ENCODE measurements at regions not wholly inside any gene's neighbourhood (a gene's known extent, or its start where the extent isn't known, plus 50 kb on each side); places are given as distances from the start of the nearest gene placed in this dataset.

DNA sequence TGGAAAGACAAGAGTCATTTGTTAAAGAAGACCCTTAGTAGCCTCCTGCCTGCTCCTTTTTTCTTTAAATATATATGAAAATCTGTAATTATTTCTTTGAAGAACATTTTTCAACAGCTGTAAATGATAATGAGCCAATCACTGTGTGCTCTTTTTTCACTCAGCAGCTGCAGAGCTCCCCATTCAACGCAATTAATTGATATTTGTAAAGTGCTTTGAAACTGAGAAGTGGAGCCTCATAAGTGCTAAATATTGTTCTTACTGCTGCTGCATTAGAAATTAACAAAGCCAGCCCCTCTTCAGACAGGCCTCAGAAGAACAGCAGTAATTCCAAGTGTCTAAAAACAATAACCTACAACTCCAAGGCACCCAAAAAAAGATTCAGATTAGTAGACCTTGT lies 224.3 kb downstream of the GXYLT1 start:
- no peak overlapping the region for H3K4me3 ChIP-seq (ENCODE audit: insufficient read depth, low read depth, low read length)
- H2BK120ac ChIP-seq (ENCODE audit: low read depth, low read length): no peak overlapping the region
- dilution Hi-C loops (cut with HindIII; ENCODE audit: low sequenced_read_pairs, unreplicated experiment) (no loop called here), in situ Hi-C loops (cut with MboI; ENCODE audit: low sequenced_read_pairs) (no loop called here), intact Hi-C loops (cut with micrococcal nuclease) (no loop called here)
- ChIA-PET CTCF (no interaction called here), POLR2A (ENCODE audit: unreplicated experiment) (no interaction called here)
- TF ChIP-seq BHLHE40 (IDR thresholded peaks at IDR 0.05; ENCODE audit: low read depth, low read length): no peak
- TF ChIP-seq MAFK (IDR thresholded peaks at IDR 0.05; ENCODE audit: low read depth, low read length): no peak
- TF ChIP-seq MXI1 (IDR thresholded peaks at IDR 0.05; ENCODE audit: borderline replicate concordance, low read depth, low read length): no peak
- no peak for TF ChIP-seq POLR2A (IDR thresholded peaks at IDR 0.05; ENCODE audit: low read depth, low read length)
- no peak for TF ChIP-seq RAD21 (IDR thresholded peaks at IDR 0.05; ENCODE audit: low read length)
- no peak for TF ChIP-seq NFE2L2 (IDR thresholded peaks at IDR 0.05; ENCODE audit: low read depth, low read length)
- TF ChIP-seq, protein P1, sequence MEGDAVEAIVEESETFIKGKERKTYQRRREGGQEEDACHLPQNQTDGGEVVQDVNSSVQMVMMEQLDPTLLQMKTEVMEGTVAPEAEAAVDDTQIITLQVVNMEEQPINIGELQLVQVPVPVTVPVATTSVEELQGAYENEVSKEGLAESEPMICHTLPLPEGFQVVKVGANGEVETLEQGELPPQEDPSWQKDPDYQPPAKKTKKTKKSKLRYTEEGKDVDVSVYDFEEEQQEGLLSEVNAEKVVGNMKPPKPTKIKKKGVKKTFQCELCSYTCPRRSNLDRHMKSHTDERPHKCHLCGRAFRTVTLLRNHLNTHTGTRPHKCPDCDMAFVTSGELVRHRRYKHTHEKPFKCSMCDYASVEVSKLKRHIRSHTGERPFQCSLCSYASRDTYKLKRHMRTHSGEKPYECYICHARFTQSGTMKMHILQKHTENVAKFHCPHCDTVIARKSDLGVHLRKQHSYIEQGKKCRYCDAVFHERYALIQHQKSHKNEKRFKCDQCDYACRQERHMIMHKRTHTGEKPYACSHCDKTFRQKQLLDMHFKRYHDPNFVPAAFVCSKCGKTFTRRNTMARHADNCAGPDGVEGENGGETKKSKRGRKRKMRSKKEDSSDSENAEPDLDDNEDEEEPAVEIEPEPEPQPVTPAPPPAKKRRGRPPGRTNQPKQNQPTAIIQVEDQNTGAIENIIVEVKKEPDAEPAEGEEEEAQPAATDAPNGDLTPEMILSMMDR (conservative IDR thresholded peaks at IDR 0.05; ENCODE audit: low read depth, low read length): no peak
- TF ChIP-seq CEBPB (IDR thresholded peaks at IDR 0.05; ENCODE audit: low read depth, low read length): no peak
- TF ChIP-seq MAZ (IDR thresholded peaks at IDR 0.05; ENCODE audit: borderline replicate concordance, low read depth, low read length): no peak
- TF ChIP-seq FOS (IDR thresholded peaks at IDR 0.05; ENCODE audit: low read depth, low read length): no peak
- TF ChIP-seq RFX5 (IDR thresholded peaks at IDR 0.05; ENCODE audit: low read depth, low read length): no peak
- TF ChIP-seq SMC3 (IDR thresholded peaks at IDR 0.05; ENCODE audit: low read depth, low read length): no peak
- TF ChIP-seq, protein P2, sequence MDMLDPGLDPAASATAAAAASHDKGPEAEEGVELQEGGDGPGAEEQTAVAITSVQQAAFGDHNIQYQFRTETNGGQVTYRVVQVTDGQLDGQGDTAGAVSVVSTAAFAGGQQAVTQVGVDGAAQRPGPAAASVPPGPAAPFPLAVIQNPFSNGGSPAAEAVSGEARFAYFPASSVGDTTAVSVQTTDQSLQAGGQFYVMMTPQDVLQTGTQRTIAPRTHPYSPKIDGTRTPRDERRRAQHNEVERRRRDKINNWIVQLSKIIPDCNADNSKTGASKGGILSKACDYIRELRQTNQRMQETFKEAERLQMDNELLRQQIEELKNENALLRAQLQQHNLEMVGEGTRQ (IDR thresholded peaks at IDR 0.05; ENCODE audit: low read depth, low read length): no peak
- no peaks in the 10 kb centered on the region for H3K27me3 ChIP-seq (ENCODE audit: control insufficient read depth, insufficient read depth, low read length)
- no peak overlapping the region for H3K14ac ChIP-seq (replicated peaks; ENCODE audit: low read depth, low read length)
- no peak for DNase-seq
- H3K9me3 ChIP-seq (ENCODE audit: control insufficient read depth, insufficient read depth, low read length): no peaks in the 10 kb centered on the region
- no TSS peak for BruUV-seq (replicated peaks)
- no peak overlapping the region for H3K27ac ChIP-seq (ENCODE audit: insufficient read depth, low read length)
- H3K56ac ChIP-seq (ENCODE audit: extremely low read depth, insufficient read depth, low read length): no peak overlapping the region
- H3K9me1 ChIP-seq (ENCODE audit: insufficient read depth, low read length): no peaks in the 10 kb centered on the region
- no peak overlapping the region for H2AK9ac ChIP-seq (replicated peaks; ENCODE audit: low read depth, low read length, poor library complexity)
- H2AK5ac ChIP-seq (ENCODE audit: low read depth, low read length): no peak overlapping the region
- no peaks in the 10 kb centered on the region for H3K79me1 ChIP-seq (ENCODE audit: low read depth in 1 of 2, low read length in 2 of 2)
- ATAC-seq (ENCODE audit: low read depth): no peak
- no peaks in the 10 kb centered on the region for H3K36me3 ChIP-seq (ENCODE audit: control insufficient read depth, insufficient read depth, low read length)
- H3K9ac ChIP-seq (ENCODE audit: low read depth, low read length): no peak overlapping the region
- H4K5ac ChIP-seq (ENCODE audit: low read depth, low read length): no peak overlapping the region
- no peaks in the 10 kb centered on the region for H4K20me1 ChIP-seq (ENCODE audit: insufficient read depth, low read length)
- H3K4me2 ChIP-seq (ENCODE audit: low read depth, low read length): no peak overlapping the region
- H2AFZ ChIP-seq (replicated peaks; ENCODE audit: low read length, poor library complexity): no peak overlapping the region
- H2BK5ac ChIP-seq (ENCODE audit: low read depth, low read length, poor library complexity, severe bottlenecking): no peak overlapping the region
- no peak overlapping the region for H4K91ac ChIP-seq (ENCODE audit: insufficient read depth, low read depth, low read length)
- H3K4me1 ChIP-seq (ENCODE audit: control insufficient read depth, insufficient read depth, low read length): no peaks in the 10 kb centered on the region
- no peak overlapping the region for H2BK20ac ChIP-seq (ENCODE audit: low read depth, low read length)
- H4K8ac ChIP-seq (ENCODE audit: low read depth in 2 of 2, low read length in 2 of 2): no peak overlapping the region
- H3K23ac ChIP-seq (ENCODE audit: low read depth, low read length): no peak overlapping the region
- no peak overlapping the region for H3K18ac ChIP-seq (ENCODE audit: low read depth, low read length)
- no peak overlapping the region for H2BK15ac ChIP-seq (ENCODE audit: low read depth, low read length)
- WGBS, 2 experiments (ENCODE audit: extremely low coverage in 2 of 2, insufficient read length in 1 of 2): no CpG with 5 or more reads among the region's 1 CpG
- no peak overlapping the region for H3K4ac ChIP-seq (ENCODE audit: low read depth, low read length)

Measured in IMR-90 (cell line).